KMS-11 (cell line): ENCODE measurements at regions not wholly inside any gene's neighbourhood (a gene's known extent, or its start where the extent isn't known, plus 50 kb on each side); places are given as distances from the start of the nearest gene placed in this dataset.

ENCODE experiments used
- H2AFZ ChIP-seq: fragments of 200-600 bp; sonication (generic); 2 replicates; pipeline ENCODE4 v1.6.1; 2016; ENCODE audit warnings: antibody characterized with exemption, mixed run types, low read depth
- H3K27ac ChIP-seq: fragments of 200-600 bp; sonication (generic); 2 replicates; pipeline ENCODE4 v1.6.1; 2016; ENCODE audit warnings: mild to moderate bottlenecking, mixed run types
- H3K27me3 ChIP-seq: fragments of 200-600 bp; sonication (generic); 2 replicates; pipeline ENCODE4 v1.6.1; 2017; ENCODE audit warnings: mild to moderate bottlenecking, low read depth, mixed run types, moderate library complexity; ENCODE audit not compliant: insufficient read depth
- H3K36me3 ChIP-seq: fragments of 200-600 bp; sonication (generic); 2 replicates; pipeline ENCODE4 v1.6.1; 2017; ENCODE audit warnings: mild to moderate bottlenecking, mixed run types; ENCODE audit not compliant: insufficient read depth
- H3K4me1 ChIP-seq: fragments of 200-600 bp; sonication (generic); 2 replicates; pipeline ENCODE4 v1.6.1; 2016; ENCODE audit warnings: mild to moderate bottlenecking, low read depth, mixed run types; ENCODE audit not compliant: poor library complexity, severe bottlenecking
- H3K4me2 ChIP-seq: fragments of 200-600 bp; sonication (generic); 2 replicates; pipeline ENCODE4 v1.7.0; 2016; ENCODE audit warnings: mild to moderate bottlenecking, mixed run types
- H3K4me3 ChIP-seq: fragments of 200-600 bp; sonication (generic); IDR thresholded peaks from 2 replicates; pipeline ENCODE4 v1.6.1; 2017; ENCODE audit warnings: low read depth, low read length, mixed read lengths; ENCODE audit not compliant: insufficient read depth
- H3K79me2 ChIP-seq: fragments of 200-600 bp; sonication (generic); 2 replicates; pipeline ENCODE4 v1.6.1; 2016; ENCODE audit warnings: low read depth, mixed run types; ENCODE audit not compliant: insufficient read depth
- H3K9ac ChIP-seq: fragments of 200-600 bp; sonication (generic); 2 replicates; pipeline ENCODE4 v1.6.1; 2016; ENCODE audit warnings: mild to moderate bottlenecking, mixed run types
- H4K20me1 ChIP-seq: fragments of 200-600 bp; sonication (generic); 2 replicates; pipeline ENCODE4 v1.6.1; 2016; ENCODE audit warnings: mild to moderate bottlenecking, mixed run types; ENCODE audit not compliant: insufficient read depth
- TF ChIP-seq, protein P1 (sequence below): fragments of 200-600 bp; sonication (generic); conservative IDR thresholded peaks from 2 replicates; pipeline ENCODE4 v1.6.1; 2017; ENCODE audit warnings: low read depth, mild to moderate bottlenecking, antibody characterized with exemption, low read length, moderate library complexity, mixed read lengths

- Histone ChIP-seq H3K36me3 (no peaks in the 10 kb centered on the region), H3K9ac (no peak overlapping the region), H3K79me2 (no peaks in the 10 kb centered on the region), H3K4me1 (no peaks in the 10 kb centered on the region), H3K27me3 (no peaks in the 10 kb centered on the region), H2AFZ (no peak overlapping the region), H3K27ac (no peak overlapping the region), H3K4me3 (no peak overlapping the region), H3K4me2 (no peak overlapping the region), H4K20me1 (no peaks in the 10 kb centered on the region)
- TF ChIP-seq, protein P1, sequence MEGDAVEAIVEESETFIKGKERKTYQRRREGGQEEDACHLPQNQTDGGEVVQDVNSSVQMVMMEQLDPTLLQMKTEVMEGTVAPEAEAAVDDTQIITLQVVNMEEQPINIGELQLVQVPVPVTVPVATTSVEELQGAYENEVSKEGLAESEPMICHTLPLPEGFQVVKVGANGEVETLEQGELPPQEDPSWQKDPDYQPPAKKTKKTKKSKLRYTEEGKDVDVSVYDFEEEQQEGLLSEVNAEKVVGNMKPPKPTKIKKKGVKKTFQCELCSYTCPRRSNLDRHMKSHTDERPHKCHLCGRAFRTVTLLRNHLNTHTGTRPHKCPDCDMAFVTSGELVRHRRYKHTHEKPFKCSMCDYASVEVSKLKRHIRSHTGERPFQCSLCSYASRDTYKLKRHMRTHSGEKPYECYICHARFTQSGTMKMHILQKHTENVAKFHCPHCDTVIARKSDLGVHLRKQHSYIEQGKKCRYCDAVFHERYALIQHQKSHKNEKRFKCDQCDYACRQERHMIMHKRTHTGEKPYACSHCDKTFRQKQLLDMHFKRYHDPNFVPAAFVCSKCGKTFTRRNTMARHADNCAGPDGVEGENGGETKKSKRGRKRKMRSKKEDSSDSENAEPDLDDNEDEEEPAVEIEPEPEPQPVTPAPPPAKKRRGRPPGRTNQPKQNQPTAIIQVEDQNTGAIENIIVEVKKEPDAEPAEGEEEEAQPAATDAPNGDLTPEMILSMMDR, result no peak
Measured at GRCh38 chrX:96575011-96575410, 109.6 kb upstream of the DIAPH2 start.

DNA sequence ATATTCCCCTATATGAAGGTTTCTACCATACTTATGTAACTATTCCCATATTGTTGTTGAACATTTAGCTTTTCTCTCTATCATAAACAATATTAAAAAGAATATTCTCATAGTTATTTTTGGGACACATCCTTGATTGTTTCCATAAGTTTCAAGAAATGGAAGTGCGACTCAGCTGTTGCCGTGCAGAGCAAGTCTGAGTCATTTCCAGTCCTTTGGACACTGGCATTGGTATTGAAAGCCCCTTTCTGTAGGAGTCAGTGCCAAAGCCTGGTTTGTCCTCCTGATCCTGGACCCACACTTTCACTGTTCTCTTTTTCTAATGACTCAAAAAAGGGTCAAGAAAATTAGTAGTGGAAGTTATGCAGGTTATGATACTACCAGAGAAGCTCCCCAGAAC is 108.3 kb upstream of the DIAPH2 start:
- no peak overlapping the region for H3K4me2 ChIP-seq
- H3K36me3 ChIP-seq, result no peaks in the 10 kb centered on the region
- no peaks in the 10 kb centered on the region for H3K4me1 ChIP-seq
- TF ChIP-seq, protein P1, result no peak
- H3K79me2 ChIP-seq, result no peaks in the 10 kb centered on the region
- H2AFZ ChIP-seq, result no peak overlapping the region
- no peaks in the 10 kb centered on the region for H4K20me1 ChIP-seq
- H3K9ac ChIP-seq, result no peak overlapping the region
- H3K27me3 ChIP-seq, result no peaks in the 10 kb centered on the region
- no peak overlapping the region for H3K27ac ChIP-seq
- H3K4me3 ChIP-seq, result no peak overlapping the region

DNA sequence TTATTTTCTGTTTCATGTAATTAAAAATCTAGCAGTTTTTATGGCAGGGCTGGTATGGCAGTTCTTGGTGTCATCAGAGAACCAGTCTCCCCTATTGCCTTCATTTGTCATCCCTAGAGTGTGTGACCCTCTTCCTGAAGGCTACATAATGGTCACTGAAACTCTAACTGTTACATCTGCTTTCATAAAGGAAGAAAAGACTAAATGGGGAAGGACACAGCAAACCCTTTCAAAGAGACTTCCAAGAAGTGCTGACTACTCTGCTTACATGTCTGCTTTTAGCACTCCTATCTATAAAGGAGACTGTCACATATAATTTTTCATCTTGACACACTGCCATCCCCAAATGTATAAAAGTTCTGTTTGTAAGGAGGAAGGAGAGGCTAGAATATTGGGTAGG is 105.9 kb upstream of the DIAPH2 start:
- H3K9ac ChIP-seq, result no peak overlapping the region
- no peak overlapping the region for H3K4me2 ChIP-seq
- TF ChIP-seq, protein P1, result no peak
- no peaks in the 10 kb centered on the region for H3K79me2 ChIP-seq
- no peak overlapping the region for H3K27ac ChIP-seq
- H3K36me3 ChIP-seq, result no peaks in the 10 kb centered on the region
- no peak overlapping the region for H3K4me3 ChIP-seq
- H4K20me1 ChIP-seq, result no peaks in the 10 kb centered on the region
- H2AFZ ChIP-seq, result no peak overlapping the region
- no peaks in the 10 kb centered on the region for H3K27me3 ChIP-seq
- H3K4me1 ChIP-seq, result no peaks in the 10 kb centered on the region

GRCh38 chrX:96579252-96579651 is 105.4 kb upstream of the DIAPH2 start:
- TF ChIP-seq, protein P1, result no peak
- Histone ChIP-seq H4K20me1 (no peaks in the 10 kb centered on the region), H3K9ac (no peak overlapping the region), H3K79me2 (no peaks in the 10 kb centered on the region), H3K4me3 (no peak overlapping the region), H3K36me3 (no peaks in the 10 kb centered on the region), H3K27ac (no peak overlapping the region), H3K27me3 (no peaks in the 10 kb centered on the region), H2AFZ (no peak overlapping the region), H3K4me1 (no peaks in the 10 kb centered on the region), H3K4me2 (no peak overlapping the region)
